ENCODE measurements at regions not wholly inside any gene's neighbourhood (a gene's known extent, or its start where the extent isn't known, plus 50 kb on each side); places are given as distances from the start of the nearest gene placed in this dataset.

GRCh38 chr4:65120287-65120686, 550.0 kb downstream of the EPHA5 start:
- TF ChIP-seq POLR2AphosphoS5 (IDR thresholded peaks at IDR 0.05) (no peak), EP300 (IDR thresholded peaks at IDR 0.05) (no peak), CTCF (IDR thresholded peaks at IDR 0.05) (no peak), POLR2A (IDR thresholded peaks at IDR 0.05) (no peak)
- H3K4me3 ChIP-seq = no peak overlapping the region
- H3K4me1 ChIP-seq = no peaks in the 10 kb centered on the region
- no peaks in the 10 kb centered on the region for H3K27me3 ChIP-seq
- H3K27ac ChIP-seq = no peak overlapping the region
- DNase-seq (ENCODE audit: low spot score in 2 of 2) = no peak
- no peaks in the 10 kb centered on the region for H3K9me3 ChIP-seq
- WGBS = 51% methylated on average over 1 of the region's 1 CpG
- no peaks in the 10 kb centered on the region for H3K36me3 ChIP-seq

- no peaks in the 10 kb centered on the region for H3K4me1 ChIP-seq
- TF ChIP-seq CTCF (IDR thresholded peaks at IDR 0.05) (no peak), POLR2A (IDR thresholded peaks at IDR 0.05) (no peak), POLR2AphosphoS5 (IDR thresholded peaks at IDR 0.05) (no peak), EP300 (IDR thresholded peaks at IDR 0.05) (no peak)
- H3K27me3 ChIP-seq = no peaks in the 10 kb centered on the region
- H3K9me3 ChIP-seq = no peaks in the 10 kb centered on the region
- 92% methylated on average over 2 of the region's 2 CpGs for WGBS
- no peaks in the 10 kb centered on the region for H3K36me3 ChIP-seq
- DNase-seq (ENCODE audit: low spot score in 2 of 2) = no peak
- H3K27ac ChIP-seq = no peak overlapping the region
- no peak overlapping the region for H3K4me3 ChIP-seq
These were observed 567.9 kb downstream of the EPHA5 start for GRCh38 chr4:65102419-65102818.

GRCh38 chr4:65096630-65097029, 573.7 kb downstream of the EPHA5 start:
- Histone ChIP-seq H3K4me1 (no peaks in the 10 kb centered on the region), H3K4me3 (no peak overlapping the region), H3K27me3 (no peaks in the 10 kb centered on the region), H3K9me3 (no peaks in the 10 kb centered on the region), H3K27ac (no peak overlapping the region), H3K36me3 (no peaks in the 10 kb centered on the region)
- 44% methylated on average over 1 of the region's 1 CpG for WGBS
- no peak for TF ChIP-seq POLR2AphosphoS5 (IDR thresholded peaks at IDR 0.05)
- no peak for TF ChIP-seq CTCF (IDR thresholded peaks at IDR 0.05)
- TF ChIP-seq POLR2A (IDR thresholded peaks at IDR 0.05) = no peak
- no peak for TF ChIP-seq EP300 (IDR thresholded peaks at IDR 0.05)
- DNase-seq (ENCODE audit: low spot score in 2 of 2) = no peak

- no peak overlapping the region for H3K27ac ChIP-seq
- no peaks in the 10 kb centered on the region for H3K36me3 ChIP-seq
- no peak overlapping the region for H3K4me3 ChIP-seq
- H3K4me1 ChIP-seq = no peaks in the 10 kb centered on the region
- H3K27me3 ChIP-seq = no peaks in the 10 kb centered on the region
- H3K9me3 ChIP-seq = no peaks in the 10 kb centered on the region
- TF ChIP-seq CTCF (IDR thresholded peaks at IDR 0.05) (no peak), EP300 (IDR thresholded peaks at IDR 0.05) (no peak), POLR2A (IDR thresholded peaks at IDR 0.05) (no peak), POLR2AphosphoS5 (IDR thresholded peaks at IDR 0.05) (no peak)
- no peak for DNase-seq (ENCODE audit: low spot score in 2 of 2)
These were observed 580.6 kb downstream of the EPHA5 start for GRCh38 chr4:65089666-65090065.

GRCh38 chr4:65083076-65083475, 587.2 kb downstream of the EPHA5 start:
- H3K27ac ChIP-seq = no peak overlapping the region
- H3K9me3 ChIP-seq = no peaks in the 10 kb centered on the region
- no peak for DNase-seq (ENCODE audit: low spot score in 2 of 2)
- WGBS = 51% methylated on average over 3 of the region's 3 CpGs
- no peaks in the 10 kb centered on the region for H3K4me1 ChIP-seq
- no peak overlapping the region for H3K4me3 ChIP-seq
- no peaks in the 10 kb centered on the region for H3K36me3 ChIP-seq
- TF ChIP-seq CTCF (IDR thresholded peaks at IDR 0.05) (no peak), POLR2A (IDR thresholded peaks at IDR 0.05) (no peak), EP300 (IDR thresholded peaks at IDR 0.05) (no peak), POLR2AphosphoS5 (IDR thresholded peaks at IDR 0.05) (no peak)
- no peaks in the 10 kb centered on the region for H3K27me3 ChIP-seq
